ENCODE measurements at regions not wholly inside any gene's neighbourhood (a gene's known extent, or its start where the extent isn't known, plus 50 kb on each side); places are given as distances from the start of the nearest gene placed in this dataset.

- Histone ChIP-seq H2AFZ (ENCODE audit: control insufficient read depth, low read length) (no peak overlapping the region), H3K36me3 (ENCODE audit: control insufficient read depth in 2 of 2, extremely low read depth in 1 of 2, insufficient read depth in 2 of 2, low read length in 2 of 2) (no peaks in the 10 kb centered on the region), H3K9me3 (ENCODE audit: control insufficient read depth, low read depth, low read length) (no peaks in the 10 kb centered on the region), H3K9ac (ENCODE audit: control insufficient read depth, extremely low read depth, insufficient read depth, low read length) (no peak overlapping the region), H3K27ac (ENCODE audit: control insufficient read depth, insufficient read depth, low read length) (no peak overlapping the region), H3K4me1 (ENCODE audit: control insufficient read depth, extremely low read depth, insufficient read depth, low read length) (peaks cover 11% of the 10 kb centered on the region), H3K4me2 (ENCODE audit: control insufficient read depth, extremely low read depth, insufficient read depth, low read depth, low read length) (no peak overlapping the region), H3K4me3 (ENCODE audit: control insufficient read depth in 2 of 3, extremely low read depth in 1 of 3, insufficient read depth in 2 of 3, low read depth in 1 of 3, low read length in 3 of 3) (no peak overlapping the region), H3K9me1 (ENCODE audit: control insufficient read depth, extremely low read depth, insufficient read depth, low read length) (no peaks in the 10 kb centered on the region), H3K27me3 (ENCODE audit: control insufficient read depth, extremely low read depth, insufficient read depth, low read length) (no peaks in the 10 kb centered on the region), H4K20me1 (ENCODE audit: control insufficient read depth, extremely low read depth, insufficient read depth, low read length) (no peaks in the 10 kb centered on the region), H3K79me2 (ENCODE audit: control insufficient read depth, insufficient read depth, low read length) (no peaks in the 10 kb centered on the region)
- no peak for FAIRE-seq
- no peak for DNase-seq (ENCODE audit: low read depth, low spot score)
- dilution Hi-C loops (cut with MboI; ENCODE audit: extremely low pct_ligation_motif_present, low sequenced_read_pairs) = no loop called here
- TF ChIP-seq EZH2 (IDR thresholded peaks at IDR 0.05; ENCODE audit: low read length) (no peak), CTCF (optimal IDR thresholded peaks at IDR 0.05 in 1 of 3, IDR thresholded peaks at IDR 0.05 in 1 of 3, conservative IDR thresholded peaks at IDR 0.05 in 1 of 3; ENCODE audit: extremely low read depth in 1 of 3, insufficient read depth in 2 of 3, low read length in 3 of 3) (no peak)
Observed at GRCh38 chr9:87269296-87270176, 228.1 kb upstream of the DAPK1 start.

GRCh38 chr9:87270221-87270847 lies 227.3 kb upstream of the DAPK1 start:
- dilution Hi-C loops (cut with MboI; ENCODE audit: extremely low pct_ligation_motif_present, low sequenced_read_pairs) = no loop called here
- no peaks in the 10 kb centered on the region for H3K9me3 ChIP-seq (ENCODE audit: control insufficient read depth, low read depth, low read length)
- no peak overlapping the region for H3K27ac ChIP-seq (ENCODE audit: control insufficient read depth, insufficient read depth, low read length)
- H4K20me1 ChIP-seq (ENCODE audit: control insufficient read depth, extremely low read depth, insufficient read depth, low read length) = no peaks in the 10 kb centered on the region
- DNase-seq (ENCODE audit: low read depth, low spot score) (no peak), FAIRE-seq (no peak)
- TF ChIP-seq CTCF (optimal IDR thresholded peaks at IDR 0.05 in 1 of 3, IDR thresholded peaks at IDR 0.05 in 1 of 3, conservative IDR thresholded peaks at IDR 0.05 in 1 of 3; ENCODE audit: extremely low read depth in 1 of 3, insufficient read depth in 2 of 3, low read length in 3 of 3) = no peak
- TF ChIP-seq EZH2 (IDR thresholded peaks at IDR 0.05; ENCODE audit: low read length) = no peak
- no peak overlapping the region for H3K4me2 ChIP-seq (ENCODE audit: control insufficient read depth, extremely low read depth, insufficient read depth, low read depth, low read length)
- H3K79me2 ChIP-seq (ENCODE audit: control insufficient read depth, insufficient read depth, low read length) = no peaks in the 10 kb centered on the region
- no peak overlapping the region for H2AFZ ChIP-seq (ENCODE audit: control insufficient read depth, low read length)
- H3K27me3 ChIP-seq (ENCODE audit: control insufficient read depth, extremely low read depth, insufficient read depth, low read length) = no peaks in the 10 kb centered on the region
- H3K4me3 ChIP-seq (ENCODE audit: control insufficient read depth in 2 of 3, extremely low read depth in 1 of 3, insufficient read depth in 2 of 3, low read depth in 1 of 3, low read length in 3 of 3) = no peak overlapping the region
- H3K9me1 ChIP-seq (ENCODE audit: control insufficient read depth, extremely low read depth, insufficient read depth, low read length) = no peaks in the 10 kb centered on the region
- no peak overlapping the region for H3K9ac ChIP-seq (ENCODE audit: control insufficient read depth, extremely low read depth, insufficient read depth, low read length)
- no peaks in the 10 kb centered on the region for H3K36me3 ChIP-seq (ENCODE audit: control insufficient read depth in 2 of 2, extremely low read depth in 1 of 2, insufficient read depth in 2 of 2, low read length in 2 of 2)
- peaks cover 11% of the 10 kb centered on the region for H3K4me1 ChIP-seq (ENCODE audit: control insufficient read depth, extremely low read depth, insufficient read depth, low read length)
